Coronary artery (tissue), 2 donors: ENCODE measurements at regions not wholly inside any gene's neighbourhood (a gene's known extent, or its start where the extent isn't known, plus 50 kb on each side); places are given as distances from the start of the nearest gene placed in this dataset.

ENCODE experiments used
- DNase-seq: peaks from one replicate; pipeline ENCODE4 v3.0.0-alpha.2; 2017; ENCODE audit warnings: low spot score
- H3K27ac ChIP-seq, 2 donors: fragments of 200-600 bp; sonication (generic); one replicate each; pipeline ENCODE4 v1.5.1; 2016 to 2019
- H3K4me3 ChIP-seq: fragments of 200-600 bp; sonication (generic); 2 replicates; pipeline ENCODE4 v1.5.1; 2016; ENCODE audit warnings: mild to moderate bottlenecking, moderate library complexity
- CTCF ChIP-seq: fragments of 200-600 bp; sonication (generic); IDR thresholded peaks from one replicate; pipeline ENCODE4 v1.5.1; 2019; ENCODE audit warnings: antibody characterized with exemption

- Histone ChIP-seq H3K27ac (no peak overlapping the region), H3K4me3 (no peak overlapping the region)
- no peak for TF ChIP-seq CTCF
- no peak for DNase-seq
Observed at GRCh38 chr3:162034368-162034767, 537.8 kb downstream of the OTOL1 start.

DNA sequence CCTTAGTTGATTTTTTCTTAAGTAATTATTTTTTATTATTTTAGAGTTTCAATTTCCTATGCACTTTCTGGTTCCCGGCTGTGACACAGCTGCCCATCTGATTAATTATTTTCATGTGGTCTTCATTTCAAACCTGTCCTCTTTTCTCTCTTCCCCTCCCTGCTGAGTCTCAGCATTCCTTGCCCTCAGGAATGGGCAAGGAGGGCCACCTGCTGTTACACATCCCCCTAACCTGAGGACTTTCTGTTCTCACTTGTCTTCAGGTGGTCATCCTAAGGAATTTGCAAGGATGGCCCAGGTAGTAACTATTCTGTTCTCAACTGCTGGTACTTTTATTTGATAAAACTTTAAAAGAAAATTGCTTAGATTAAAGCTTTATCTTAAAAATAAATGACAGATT is 545.0 kb downstream of the OTOL1 start:
- no peak for DNase-seq
- no peak overlapping the region for H3K27ac ChIP-seq
- TF ChIP-seq CTCF, result no peak
- H3K4me3 ChIP-seq, result no peak overlapping the region

- no peak for DNase-seq
- no peak for TF ChIP-seq CTCF
Observed at GRCh38 chr3:162052636-162053035, 556.0 kb downstream of the OTOL1 start.

GRCh38 chr3:162072656-162073164 is 576.1 kb downstream of the OTOL1 start:
- no peak for DNase-seq
- Histone ChIP-seq H3K27ac (no peak overlapping the region), H3K4me3 (no peak overlapping the region)
- TF ChIP-seq CTCF, result no peak

More at GRCh38 chr3:162052636-162053035, 556.0 kb downstream of the OTOL1 start:
- H3K4me3 ChIP-seq, result no peak overlapping the region
- H3K27ac ChIP-seq, result no peak overlapping the region

GRCh38 chr3:162073422-162073975 is 576.9 kb downstream of the OTOL1 start:
- DNase-seq, result no peak
- H3K27ac ChIP-seq, result no peak overlapping the region
- TF ChIP-seq CTCF, result no peak
- no peak overlapping the region for H3K4me3 ChIP-seq

DNA sequence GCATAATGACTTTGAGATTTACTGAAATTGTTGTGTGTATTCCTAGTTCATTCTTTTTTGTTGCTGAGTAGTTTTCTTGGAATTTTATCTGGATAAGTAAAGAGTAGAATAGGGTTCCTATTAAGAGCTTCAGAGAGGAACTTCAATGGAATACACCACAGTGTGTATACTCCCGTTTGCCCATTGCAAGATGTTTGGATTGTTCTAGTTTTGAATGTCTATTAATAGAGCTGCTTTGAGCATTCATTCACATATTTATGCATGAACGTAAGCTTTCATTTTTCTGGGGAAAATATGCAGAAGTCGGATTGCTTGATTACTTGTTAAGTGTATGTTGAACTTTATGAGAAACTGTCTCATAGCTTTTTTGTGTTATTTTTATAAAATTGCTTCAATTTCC is 580.5 kb downstream of the OTOL1 start:
- no peak overlapping the region for H3K27ac ChIP-seq
- H3K4me3 ChIP-seq, result no peak overlapping the region
- no peak for TF ChIP-seq CTCF
- no peak for DNase-seq

DNA sequence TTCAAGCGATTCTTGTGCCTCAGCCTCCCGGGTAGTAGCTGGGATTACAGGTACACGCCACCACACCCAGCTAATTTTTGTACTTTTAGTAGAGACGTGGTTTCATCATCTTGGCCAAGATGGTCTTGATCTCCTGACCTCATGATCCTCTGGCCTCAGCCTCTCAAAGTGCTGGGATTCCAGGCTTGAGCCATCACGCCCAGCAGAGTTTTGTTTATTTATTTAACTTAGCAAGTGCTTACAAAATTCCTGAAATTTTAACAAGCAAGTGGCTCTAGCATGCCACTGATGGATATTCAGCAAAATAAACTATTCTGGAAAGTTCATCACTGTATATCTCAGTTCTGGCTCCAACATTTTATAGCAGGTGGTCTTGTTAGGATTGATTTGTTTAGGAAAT is 585.9 kb downstream of the OTOL1 start:
- H3K4me3 ChIP-seq, result no peak overlapping the region
- H3K27ac ChIP-seq, result no peak overlapping the region
- TF ChIP-seq CTCF, result no peak
- DNase-seq, result no peak
